ENCODE measurements at regions not wholly inside any gene's neighbourhood (a gene's known extent, or its start where the extent isn't known, plus 50 kb on each side); places are given as distances from the start of the nearest gene placed in this dataset.

GRCh38 chr13:32905063-32905863 is 111.0 kb upstream of the KL start:
- TF ChIP-seq CTCF (IDR thresholded peaks at IDR 0.05), result no peak
- TF ChIP-seq POLR2AphosphoS5 (IDR thresholded peaks at IDR 0.05), result no peak
- no peak for TF ChIP-seq POLR2A (IDR thresholded peaks at IDR 0.05)
